ENCODE measurements at regions not wholly inside any gene's neighbourhood (a gene's known extent, or its start where the extent isn't known, plus 50 kb on each side); places are given as distances from the start of the nearest gene placed in this dataset.

DNA sequence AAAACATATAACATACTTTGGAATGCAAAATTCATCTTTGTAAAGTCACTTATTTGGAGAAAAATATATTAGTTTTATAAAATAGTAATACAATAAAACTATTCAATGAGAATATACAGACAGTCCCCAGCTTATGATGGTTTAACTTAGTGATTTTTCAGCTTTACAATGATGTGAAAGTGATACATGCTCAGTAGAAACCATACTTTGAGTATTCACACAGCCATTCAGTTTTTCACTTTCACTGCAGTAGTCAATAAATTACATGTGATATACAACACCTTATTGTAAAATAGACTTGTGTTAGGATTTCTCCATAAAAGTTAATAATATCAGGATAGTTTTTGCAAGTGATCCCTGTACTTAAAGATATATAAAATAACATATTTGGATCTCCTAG lies 436.0 kb downstream of the CENPC start:
- no peaks in the 10 kb centered on the region for H3K36me3 ChIP-seq

DNA sequence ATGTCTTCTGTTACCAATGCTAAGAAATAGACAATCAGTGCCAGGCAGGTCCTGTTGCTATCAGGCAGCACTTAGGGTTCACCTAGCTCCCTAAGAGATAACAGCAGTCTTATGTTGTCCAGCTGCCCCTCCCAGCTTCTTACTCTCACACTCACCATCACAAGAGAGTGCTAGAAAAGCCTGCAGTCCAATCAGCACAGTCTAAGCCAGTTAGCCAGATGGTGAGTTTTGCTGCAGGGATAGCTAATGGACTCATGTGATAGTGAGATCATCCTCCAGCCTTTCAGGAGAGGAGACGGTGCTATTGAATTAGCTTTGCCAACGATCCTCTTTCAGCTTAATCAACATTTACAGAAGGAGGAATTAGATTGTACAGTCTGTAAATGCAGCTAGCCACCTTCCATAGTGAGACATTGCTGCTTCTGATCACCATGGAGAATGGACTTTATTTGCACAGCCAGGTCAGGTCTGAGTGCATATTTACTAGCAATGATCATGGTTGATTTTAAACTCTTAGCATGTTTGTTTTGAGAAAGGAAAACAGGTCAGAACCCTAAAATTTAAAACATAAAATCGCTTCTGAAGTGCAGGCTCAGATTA lies 438.3 kb downstream of the CENPC start:
- 66 to 79% (median 68%) methylated on average over 3 of the region's 3 CpGs for WGBS, 5 donors
- intact Hi-C loops (cut with DNase I; ENCODE audit: low total_unique reads) = no loop called here
- Histone ChIP-seq H3K36me3 (no peaks in the 10 kb centered on the region), H3K27me3 (replicated peaks in 1 of 7) (no peaks in the 10 kb centered on the region), H3K9me3 (no peaks in the 10 kb centered on the region), H3K27ac (no peak overlapping the region), H3K4me1 (no peaks in the 10 kb centered on the region), H3K4me3 (no peak overlapping the region)
- no peak for TF ChIP-seq POLR2AphosphoS5 (IDR thresholded peaks at IDR 0.05)
- no peak for DNase-seq

More for the DNA sequence above, 436.0 kb downstream of the CENPC start:
- H3K27ac ChIP-seq = no peak overlapping the region
- no peaks in the 10 kb centered on the region for H3K9me3 ChIP-seq
- intact Hi-C loops (cut with DNase I; ENCODE audit: low total_unique reads) = no loop called here
- H3K4me1 ChIP-seq = no peaks in the 10 kb centered on the region
- DNase-seq = no peak
- H3K4me3 ChIP-seq = no peak overlapping the region
- no peaks in the 10 kb centered on the region for H3K27me3 ChIP-seq (replicated peaks in 1 of 7)
- TF ChIP-seq, protein P1, sequence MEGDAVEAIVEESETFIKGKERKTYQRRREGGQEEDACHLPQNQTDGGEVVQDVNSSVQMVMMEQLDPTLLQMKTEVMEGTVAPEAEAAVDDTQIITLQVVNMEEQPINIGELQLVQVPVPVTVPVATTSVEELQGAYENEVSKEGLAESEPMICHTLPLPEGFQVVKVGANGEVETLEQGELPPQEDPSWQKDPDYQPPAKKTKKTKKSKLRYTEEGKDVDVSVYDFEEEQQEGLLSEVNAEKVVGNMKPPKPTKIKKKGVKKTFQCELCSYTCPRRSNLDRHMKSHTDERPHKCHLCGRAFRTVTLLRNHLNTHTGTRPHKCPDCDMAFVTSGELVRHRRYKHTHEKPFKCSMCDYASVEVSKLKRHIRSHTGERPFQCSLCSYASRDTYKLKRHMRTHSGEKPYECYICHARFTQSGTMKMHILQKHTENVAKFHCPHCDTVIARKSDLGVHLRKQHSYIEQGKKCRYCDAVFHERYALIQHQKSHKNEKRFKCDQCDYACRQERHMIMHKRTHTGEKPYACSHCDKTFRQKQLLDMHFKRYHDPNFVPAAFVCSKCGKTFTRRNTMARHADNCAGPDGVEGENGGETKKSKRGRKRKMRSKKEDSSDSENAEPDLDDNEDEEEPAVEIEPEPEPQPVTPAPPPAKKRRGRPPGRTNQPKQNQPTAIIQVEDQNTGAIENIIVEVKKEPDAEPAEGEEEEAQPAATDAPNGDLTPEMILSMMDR (IDR thresholded peaks at IDR 0.05 in 8 of 11, conservative IDR thresholded peaks at IDR 0.05 in 3 of 11) = no peak
- TF ChIP-seq POLR2A (IDR thresholded peaks at IDR 0.05) = no peak
- no peak for TF ChIP-seq POLR2AphosphoS5 (IDR thresholded peaks at IDR 0.05)

DNA sequence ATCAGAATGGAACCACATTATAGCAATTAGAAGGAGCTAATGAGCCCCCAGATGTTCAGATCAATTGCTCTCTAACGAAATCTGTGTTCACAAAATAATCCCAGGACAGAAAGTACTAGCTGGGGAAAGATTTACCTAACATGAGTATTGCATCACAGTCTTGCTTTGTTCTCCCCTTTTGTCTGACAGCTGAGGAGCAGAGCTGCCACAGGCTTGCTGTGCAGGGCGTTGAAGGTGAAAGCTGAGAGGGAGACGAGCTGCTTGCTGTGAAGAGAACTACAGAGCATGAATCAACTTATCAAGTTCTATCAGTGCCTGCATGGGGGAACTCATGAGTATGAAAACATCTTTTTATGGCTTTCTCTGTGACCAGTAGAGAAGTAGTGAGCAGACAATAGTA lies 441.2 kb downstream of the CENPC start:
- Histone ChIP-seq H3K27ac (no peak overlapping the region), H3K9me3 (no peaks in the 10 kb centered on the region), H3K4me1 (no peaks in the 10 kb centered on the region), H3K27me3 (replicated peaks in 1 of 7) (no peaks in the 10 kb centered on the region), H3K4me3 (no peak overlapping the region), H3K36me3 (no peaks in the 10 kb centered on the region)
- 64 to 74% (median 69%) methylated on average over 3 of the region's 3 CpGs for WGBS, 5 donors
- intact Hi-C loops (cut with DNase I; ENCODE audit: low total_unique reads) = no loop called here
- no peak for DNase-seq
- TF ChIP-seq, protein P1 (IDR thresholded peaks at IDR 0.05 in 8 of 11, conservative IDR thresholded peaks at IDR 0.05 in 3 of 11) = no peak
- no peak for TF ChIP-seq POLR2AphosphoS5 (IDR thresholded peaks at IDR 0.05)
- TF ChIP-seq POLR2A (IDR thresholded peaks at IDR 0.05) = no peak

DNA sequence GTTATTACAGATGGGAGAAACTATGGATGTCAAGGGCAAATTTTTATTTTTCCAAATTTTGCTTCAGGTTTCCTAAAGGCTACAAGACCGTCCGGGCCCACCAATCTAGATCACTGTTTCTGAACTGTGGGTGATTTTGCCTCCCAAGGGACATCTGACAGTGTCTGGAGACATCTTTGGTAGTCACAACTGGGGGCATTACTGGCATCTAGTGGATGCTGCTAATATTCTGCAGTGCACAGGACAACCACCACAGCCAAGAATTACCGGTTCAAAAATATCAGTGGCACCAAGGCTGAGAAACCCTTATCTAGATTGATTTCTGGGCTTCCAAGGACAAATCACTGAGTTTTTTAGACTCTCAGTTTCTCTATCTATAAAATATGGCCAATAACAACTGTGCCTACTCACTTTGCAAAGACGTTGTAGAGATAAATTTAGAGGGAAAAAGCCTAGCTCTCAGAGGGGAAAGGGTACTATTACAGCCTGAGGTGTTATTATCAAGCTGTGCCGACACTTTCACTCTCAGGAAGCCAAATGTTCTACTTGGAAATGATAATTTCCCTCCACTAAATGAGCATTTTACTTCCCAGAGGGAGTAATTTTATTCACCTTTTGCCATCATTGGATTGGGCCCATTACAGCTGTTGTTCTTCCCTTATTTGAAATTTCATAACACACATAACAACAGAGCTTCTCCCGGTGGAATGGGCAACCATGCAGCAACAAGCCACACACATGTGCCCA lies 442.1 kb downstream of the CENPC start:
- WGBS, 5 donors = 75 to 82% (median 80%) methylated on average over 6 of the region's 6 CpGs
- TF ChIP-seq POLR2AphosphoS5 (IDR thresholded peaks at IDR 0.05) = no peak
- TF ChIP-seq POLR2A (IDR thresholded peaks at IDR 0.05) = no peak
- TF ChIP-seq, protein P1 (IDR thresholded peaks at IDR 0.05 in 8 of 11, conservative IDR thresholded peaks at IDR 0.05 in 3 of 11) = no peak
- Histone ChIP-seq H3K4me1 (no peaks in the 10 kb centered on the region), H3K4me3 (no peak overlapping the region), H3K9me3 (no peaks in the 10 kb centered on the region), H3K27ac (no peak overlapping the region), H3K27me3 (replicated peaks in 1 of 7) (no peaks in the 10 kb centered on the region), H3K36me3 (no peaks in the 10 kb centered on the region)
- intact Hi-C loops (cut with DNase I; ENCODE audit: low total_unique reads) = no loop called here
- DNase-seq = no peak
